Right atrium auricular region (tissue), 2 donors: ENCODE measurements at regions not wholly inside any gene's neighbourhood (a gene's known extent, or its start where the extent isn't known, plus 50 kb on each side); places are given as distances from the start of the nearest gene placed in this dataset.
"Not testable (repeated sequence)": the region's sequence is repeated elsewhere in the genome, so short reads cannot be mapped to it uniquely, and the experiment has no call there.

ENCODE experiments used
- DNase-seq: peaks from one replicate; pipeline ENCODE4 v3.0.0-alpha.2; 2019; ENCODE audit warnings: low spot score
- H3K27ac ChIP-seq, 2 donors: fragments of 200-600 bp; sonication (generic); 1 replicate in 1 of 2; 2 replicates in 1 of 2; pipeline ENCODE4 v1.5.1; 2016 to 2019
- H3K27me3 ChIP-seq, 2 donors: fragments of 200-600 bp; sonication (generic); one replicate each; pipeline versions ENCODE4 v1.5.1 to v1.6.0; 2017 to 2019
- H3K36me3 ChIP-seq: fragments of 200-600 bp; sonication (generic); one replicate; pipeline ENCODE4 v1.5.1; 2016
- H3K4me1 ChIP-seq, 2 donors: fragments of 200-600 bp; sonication (generic); one replicate each; pipeline versions ENCODE4 v1.5.1 to v1.6.0; 2017 to 2019
- H3K4me3 ChIP-seq, 2 donors: fragments of 200-600 bp; sonication (generic); 1 replicate in 1 of 2; 2 replicates in 1 of 2; pipeline ENCODE4 v1.5.1; 2017 to 2019; ENCODE audit warnings: mild to moderate bottlenecking in 1 of 2, moderate library complexity in 1 of 2
- H3K9me3 ChIP-seq, 2 donors: fragments of 200-600 bp; sonication (generic); one replicate each; pipeline ENCODE4 v1.5.1; 2019
- CTCF ChIP-seq, 2 donors: fragments of 200-600 bp; sonication (generic); IDR thresholded peaks; one replicate each; pipeline ENCODE4 v1.5.1; 2019; ENCODE audit warnings: antibody characterized with exemption in 2 of 2

DNA sequence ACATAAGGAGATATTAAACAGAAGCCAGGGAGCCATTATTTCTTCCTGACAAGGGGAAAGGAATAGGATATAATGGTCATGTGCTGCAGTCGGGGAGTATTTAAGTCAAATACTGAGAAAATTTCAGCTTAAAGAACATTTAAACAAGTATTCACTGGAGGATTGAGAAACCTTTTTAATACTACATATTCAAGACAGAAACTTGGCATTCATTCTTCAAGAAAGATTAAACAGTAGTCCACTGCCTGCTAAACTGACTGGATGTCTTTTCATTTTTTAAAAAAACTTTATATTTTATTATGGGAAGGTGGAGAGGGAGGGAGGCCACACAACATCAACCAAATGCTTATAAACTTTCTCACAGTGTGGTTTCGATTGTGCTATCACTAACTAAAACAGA is 107.4 kb upstream of the CBLB start:
- Histone ChIP-seq H3K4me1 (no peaks in the 10 kb centered on the region), H3K4me3 (no peak overlapping the region), H3K36me3 (no peaks in the 10 kb centered on the region), H3K27ac (no peak overlapping the region), H3K27me3 (no peaks in the 10 kb centered on the region), H3K9me3 (peaks cover 0 to 5% of the 10 kb centered on the region in 2 donors)
- no peak for TF ChIP-seq CTCF (IDR thresholded peaks at IDR 0.05)
- no peak for DNase-seq

GRCh38 chr3:105979961-105980360 is 111.1 kb upstream of the CBLB start:
- DNase-seq = no peak
- H3K27me3 ChIP-seq = no peaks in the 10 kb centered on the region
- no peak for TF ChIP-seq CTCF (IDR thresholded peaks at IDR 0.05)
- H3K4me1 ChIP-seq = no peaks in the 10 kb centered on the region
- H3K27ac ChIP-seq = no peak overlapping the region
- no peaks in the 10 kb centered on the region for H3K36me3 ChIP-seq
- no peak overlapping the region for H3K4me3 ChIP-seq
- H3K9me3 ChIP-seq = peaks cover 0 to 10% of the 10 kb centered on the region in 2 donors

DNA sequence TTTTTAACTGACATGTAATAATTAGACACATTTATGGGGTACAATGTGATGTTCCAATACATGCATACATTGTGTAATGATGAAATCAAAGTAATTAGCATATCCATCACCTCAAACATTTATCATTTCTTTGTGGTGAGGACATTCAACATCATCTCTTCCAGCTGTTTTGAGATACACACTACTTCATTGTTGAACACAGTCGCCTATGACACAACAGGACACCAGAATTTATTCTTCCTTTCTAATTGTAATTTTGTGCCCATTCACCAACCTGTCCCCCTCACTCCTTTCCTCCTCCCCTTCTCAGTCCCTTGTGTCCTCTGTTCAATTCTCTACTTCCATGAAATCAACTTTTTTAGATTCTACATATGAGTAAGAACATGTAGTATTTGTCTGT is 113.4 kb upstream of the CBLB start:
- Histone ChIP-seq H3K27me3 (no peaks in the 10 kb centered on the region), H3K27ac (no peak overlapping the region), H3K9me3 (peaks cover 0 to 10% of the 10 kb centered on the region in 2 donors), H3K4me1 (no peaks in the 10 kb centered on the region), H3K4me3 (no peak overlapping the region), H3K36me3 (no peaks in the 10 kb centered on the region)
- no peak for DNase-seq
- no peak for TF ChIP-seq CTCF (IDR thresholded peaks at IDR 0.05)

- DNase-seq = no peak
- TF ChIP-seq CTCF (IDR thresholded peaks at IDR 0.05) = no peak
- Histone ChIP-seq H3K27me3 (no peaks in the 10 kb centered on the region), H3K4me1 (no peaks in the 10 kb centered on the region), H3K4me3 (no peak overlapping the region), H3K9me3 (peaks cover 0 to 10% of the 10 kb centered on the region in 2 donors), H3K27ac (no peak overlapping the region), H3K36me3 (no peaks in the 10 kb centered on the region)
These were observed 116.0 kb upstream of the CBLB start for GRCh38 chr3:105984837-105985236.

GRCh38 chr3:105986343-105986742 is 117.5 kb upstream of the CBLB start:
- not testable (repeated sequence) for H3K4me3 ChIP-seq, H3K36me3 ChIP-seq, H3K27me3 ChIP-seq, H3K4me1 ChIP-seq, DNase-seq, H3K27ac ChIP-seq
- H3K9me3 ChIP-seq = peaks cover 0 to 10% of the 10 kb centered on the region in 2 donors

DNA sequence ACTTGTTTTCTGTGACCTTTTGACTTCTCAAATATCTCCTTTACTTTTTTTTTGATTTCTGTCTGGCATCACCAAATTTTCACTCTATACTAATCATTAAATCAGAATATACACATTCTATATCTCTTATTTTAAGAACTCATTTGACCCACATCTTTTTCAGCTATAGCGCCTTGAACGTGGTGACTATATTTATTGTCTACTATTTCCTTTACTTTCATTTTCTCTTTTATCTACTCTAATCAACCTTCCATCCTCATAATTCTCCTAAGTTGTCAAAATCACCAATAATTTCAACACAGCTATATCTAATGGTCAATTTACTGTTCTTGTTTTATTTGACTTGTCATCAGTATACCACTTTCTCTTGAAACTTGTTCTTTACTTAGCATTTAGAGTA is 119.0 kb upstream of the CBLB start:
- TF ChIP-seq CTCF (IDR thresholded peaks at IDR 0.05) = no peak
- Histone ChIP-seq H3K9me3 (peaks cover 0 to 22% of the 10 kb centered on the region in 2 donors), H3K27ac (no peak overlapping the region), H3K4me3 (no peak overlapping the region), H3K36me3 (no peaks in the 10 kb centered on the region), H3K27me3 (no peaks in the 10 kb centered on the region), H3K4me1 (no peaks in the 10 kb centered on the region)
- DNase-seq = no peak
